Parathyroid adenoma (tissue), 2 donors: ENCODE measurements at regions not wholly inside any gene's neighbourhood (a gene's known extent, or its start where the extent isn't known, plus 50 kb on each side); places are given as distances from the start of the nearest gene placed in this dataset.
"Not testable (repeated sequence)": the region's sequence is repeated elsewhere in the genome, so short reads cannot be mapped to it uniquely, and the experiment has no call there.

Source experiments
- H2AFZ ChIP-seq: fragments of 300-600 bp; sonication (generic); one replicate; pipeline ENCODE4 v1.7.0; 2017; ENCODE audit warnings: antibody characterized with exemption, mild to moderate bottlenecking
- H3K27ac ChIP-seq: fragments of 300-600 bp; sonication (generic); one replicate; pipeline ENCODE4 v1.7.0; 2017
- H3K27me3 ChIP-seq: fragments of 300-600 bp; sonication (generic); one replicate; pipeline ENCODE4 v1.7.0; 2017; ENCODE audit warnings: low read length; ENCODE audit not compliant: control insufficient read depth, insufficient read depth
- H3K36me3 ChIP-seq: fragments of 300-600 bp; sonication (generic); one replicate; pipeline ENCODE4 v1.7.0; 2017; ENCODE audit warnings: low read length; ENCODE audit not compliant: control insufficient read depth, insufficient read depth
- H3K4me1 ChIP-seq: fragments of 300-600 bp; sonication (generic); one replicate; pipeline ENCODE4 v1.7.0; 2017; ENCODE audit warnings: control low read depth
- H3K4me2 ChIP-seq: fragments of 300-600 bp; sonication (generic); one replicate; pipeline ENCODE4 v1.7.0; 2017; ENCODE audit warnings: low read length
- H3K4me3 ChIP-seq: fragments of 300-600 bp; sonication (generic); one replicate; pipeline ENCODE4 v1.7.0; 2017; ENCODE audit warnings: low read depth, low read length
- H3K79me2 ChIP-seq: fragments of 300-600 bp; sonication (generic); one replicate; pipeline ENCODE4 v1.7.0; 2017; ENCODE audit warnings: control low read depth
- H3K9ac ChIP-seq: fragments of 300-600 bp; sonication (generic); one replicate; pipeline ENCODE4 v1.7.0; 2017; ENCODE audit warnings: mild to moderate bottlenecking
- H3K9me3 ChIP-seq: fragments of 300-600 bp; sonication (generic); one replicate; pipeline ENCODE4 v1.7.0; 2017; ENCODE audit warnings: low read length; ENCODE audit not compliant: control insufficient read depth
- CTCF ChIP-seq: fragments of 300-600 bp; sonication (generic); IDR thresholded peaks from one replicate; pipeline ENCODE4 v1.7.0; 2017; ENCODE audit warnings: antibody characterized with exemption, mild to moderate bottlenecking
- donor health status: primary hyperparathyroidism.

- no peaks in the 10 kb centered on the region for H3K9me3 ChIP-seq
- H3K79me2 ChIP-seq = no peaks in the 10 kb centered on the region
- no peak overlapping the region for H3K9ac ChIP-seq
- H3K27me3 ChIP-seq = no peaks in the 10 kb centered on the region
- no peak overlapping the region for H2AFZ ChIP-seq
- no peak overlapping the region for H3K4me2 ChIP-seq
- TF ChIP-seq CTCF = no peak
- no peaks in the 10 kb centered on the region for H3K4me1 ChIP-seq
- no peak overlapping the region for H3K27ac ChIP-seq
- H3K4me3 ChIP-seq = no peak overlapping the region
- no peaks in the 10 kb centered on the region for H3K36me3 ChIP-seq
Measured at GRCh38 chr5:38692346-38692745, 135.9 kb upstream of the LIFR start.

GRCh38 chr5:38692781-38693527 lies 136.5 kb upstream of the LIFR start:
- no peak overlapping the region for H3K4me2 ChIP-seq
- no peaks in the 10 kb centered on the region for H3K4me1 ChIP-seq
- H2AFZ ChIP-seq = no peak overlapping the region
- H3K9ac ChIP-seq = no peak overlapping the region
- H3K36me3 ChIP-seq = no peaks in the 10 kb centered on the region
- no peaks in the 10 kb centered on the region for H3K79me2 ChIP-seq
- TF ChIP-seq CTCF = no peak
- no peak overlapping the region for H3K4me3 ChIP-seq
- H3K27me3 ChIP-seq = no peaks in the 10 kb centered on the region
- no peaks in the 10 kb centered on the region for H3K9me3 ChIP-seq
- H3K27ac ChIP-seq = no peak overlapping the region

GRCh38 chr5:38695021-38695958 lies 138.8 kb upstream of the LIFR start:
- no peak overlapping the region for H3K4me3 ChIP-seq
- H3K27me3 ChIP-seq = no peaks in the 10 kb centered on the region
- no peaks in the 10 kb centered on the region for H3K36me3 ChIP-seq
- no peaks in the 10 kb centered on the region for H3K9me3 ChIP-seq
- H3K4me2 ChIP-seq = no peak overlapping the region
- H3K27ac ChIP-seq = no peak overlapping the region
- H3K9ac ChIP-seq = no peak overlapping the region
- no peaks in the 10 kb centered on the region for H3K4me1 ChIP-seq
- H2AFZ ChIP-seq = no peak overlapping the region
- TF ChIP-seq CTCF = no peak
- no peaks in the 10 kb centered on the region for H3K79me2 ChIP-seq

GRCh38 chr5:38697013-38697412 lies 140.6 kb upstream of the LIFR start:
- Histone ChIP-seq H3K27ac (no peak overlapping the region), H3K4me1 (no peaks in the 10 kb centered on the region), H3K27me3 (no peaks in the 10 kb centered on the region)

GRCh38 chr5:38705529-38705928 lies 140.3 kb upstream of the OSMR start:
- not testable (repeated sequence) for H3K4me2 ChIP-seq, H3K4me3 ChIP-seq, H3K4me1 ChIP-seq, H3K27ac ChIP-seq, H3K36me3 ChIP-seq, H3K27me3 ChIP-seq, H3K9ac ChIP-seq, H3K79me2 ChIP-seq, H3K9me3 ChIP-seq, H2AFZ ChIP-seq

More at GRCh38 chr5:38697013-38697412, 140.6 kb upstream of the LIFR start:
- no peak overlapping the region for H2AFZ ChIP-seq
- no peak overlapping the region for H3K9ac ChIP-seq
- no peaks in the 10 kb centered on the region for H3K9me3 ChIP-seq
- no peak overlapping the region for H3K4me2 ChIP-seq
- H3K36me3 ChIP-seq = no peaks in the 10 kb centered on the region
- no peaks in the 10 kb centered on the region for H3K79me2 ChIP-seq
- no peak overlapping the region for H3K4me3 ChIP-seq
- TF ChIP-seq CTCF = no peak
